ENCODE measurements at regions not wholly inside any gene's neighbourhood (a gene's known extent, or its start where the extent isn't known, plus 50 kb on each side); places are given as distances from the start of the nearest gene placed in this dataset.

- 21 to 56% methylated on average over 3 to 4 of the region's 4 CpGs for WGBS, 2 donors
- DNase-seq (ENCODE audit: low spot score in 2 of 2): no peak
- H3K36me3 ChIP-seq: no peaks in the 10 kb centered on the region
- H3K27ac ChIP-seq: no peak overlapping the region
- no peaks in the 10 kb centered on the region for H3K27me3 ChIP-seq
- H3K4me3 ChIP-seq: no peak overlapping the region
- no peaks in the 10 kb centered on the region for H3K4me1 ChIP-seq
- no peaks in the 10 kb centered on the region for H3K9me3 ChIP-seq
- TF ChIP-seq POLR2A (IDR thresholded peaks at IDR 0.05) (no peak), CTCF (IDR thresholded peaks at IDR 0.05) (no peak), EP300 (IDR thresholded peaks at IDR 0.05) (no peak)
These were observed 88.3 kb upstream of the CACUL1 start for GRCh38 chr10:118842843-118843624.

- Histone ChIP-seq H3K4me1 (no peaks in the 10 kb centered on the region), H3K9me3 (no peaks in the 10 kb centered on the region), H3K4me3 (no peak overlapping the region), H3K27ac (no peak overlapping the region), H3K27me3 (no peaks in the 10 kb centered on the region), H3K36me3 (no peaks in the 10 kb centered on the region)
- TF ChIP-seq CTCF (IDR thresholded peaks at IDR 0.05): no peak
- TF ChIP-seq EP300 (IDR thresholded peaks at IDR 0.05): no peak
- no peak for TF ChIP-seq POLR2A (IDR thresholded peaks at IDR 0.05)
- WGBS, 2 donors: 94% methylated on average over 7 of the region's 7 CpGs
- no peak for DNase-seq (ENCODE audit: low spot score in 2 of 2)
These were observed 89.0 kb upstream of the CACUL1 start for GRCh38 chr10:118843647-118844265.

GRCh38 chr10:118844731-118845521, 90.2 kb upstream of the CACUL1 start:
- no peak for DNase-seq (ENCODE audit: low spot score in 2 of 2)
- Histone ChIP-seq H3K4me3 (no peak overlapping the region), H3K9me3 (no peaks in the 10 kb centered on the region), H3K4me1 (no peaks in the 10 kb centered on the region), H3K36me3 (no peaks in the 10 kb centered on the region), H3K27ac (no peak overlapping the region), H3K27me3 (no peaks in the 10 kb centered on the region)
- no peak for TF ChIP-seq EP300 (IDR thresholded peaks at IDR 0.05)
- no peak for TF ChIP-seq CTCF (IDR thresholded peaks at IDR 0.05)
- TF ChIP-seq POLR2A (IDR thresholded peaks at IDR 0.05): no peak
- 56 to 66% methylated on average over 6 of the region's 6 CpGs for WGBS, 2 donors

GRCh38 chr10:118845776-118846175, 91.0 kb upstream of the CACUL1 start:
- H3K4me1 ChIP-seq: no peaks in the 10 kb centered on the region
- no peak for TF ChIP-seq CTCF (IDR thresholded peaks at IDR 0.05)
- TF ChIP-seq POLR2A (IDR thresholded peaks at IDR 0.05): no peak
- no peak for TF ChIP-seq EP300 (IDR thresholded peaks at IDR 0.05)
- 86 to 91% methylated on average over 2 of the region's 2 CpGs for WGBS, 2 donors
- no peaks in the 10 kb centered on the region for H3K36me3 ChIP-seq
- no peaks in the 10 kb centered on the region for H3K9me3 ChIP-seq
- H3K4me3 ChIP-seq: no peak overlapping the region
- no peak for DNase-seq (ENCODE audit: low spot score in 2 of 2)
- no peaks in the 10 kb centered on the region for H3K27me3 ChIP-seq
- no peak overlapping the region for H3K27ac ChIP-seq
